ENCODE measurements at regions not wholly inside any gene's neighbourhood (a gene's known extent, or its start where the extent isn't known, plus 50 kb on each side); places are given as distances from the start of the nearest gene placed in this dataset.
"Not testable (repeated sequence)": the region's sequence is repeated elsewhere in the genome, so short reads cannot be mapped to it uniquely, and the experiment has no call there.

GRCh38 chr1:96521994-96522760 lies 199.4 kb upstream of the PTBP2 start:
- DNase-seq: no peak

GRCh38 chr1:96522927-96523326 lies 198.7 kb upstream of the PTBP2 start:
- no peak for DNase-seq

GRCh38 chr1:96524100-96524499 lies 197.5 kb upstream of the PTBP2 start:
- DNase-seq: no peak

GRCh38 chr1:96525657-96526557 lies 195.7 kb upstream of the PTBP2 start:
- DNase-seq: no peak

- not testable (repeated sequence) for DNase-seq
Measured at GRCh38 chr1:96528672-96529071, 192.9 kb upstream of the PTBP2 start.

GRCh38 chr1:96533820-96534219 lies 187.8 kb upstream of the PTBP2 start:
- DNase-seq: no peak

GRCh38 chr1:96536581-96536980 lies 185.0 kb upstream of the PTBP2 start:
- no peak for DNase-seq

- DNase-seq: no peak
Measured at GRCh38 chr1:96538111-96538641, 183.4 kb upstream of the PTBP2 start.

- DNase-seq: no peak
Measured at GRCh38 chr1:96538883-96539282, 182.7 kb upstream of the PTBP2 start.

- no peak for DNase-seq
Measured at GRCh38 chr1:96541491-96541890, 180.1 kb upstream of the PTBP2 start.

GRCh38 chr1:96544051-96544830 lies 177.3 kb upstream of the PTBP2 start:
- DNase-seq: no peak

GRCh38 chr1:96544831-96545221 lies 176.8 kb upstream of the PTBP2 start:
- no peak for DNase-seq

GRCh38 chr1:96545935-96546656 lies 175.5 kb upstream of the PTBP2 start:
- no peak for DNase-seq

- DNase-seq: no peak
Measured at GRCh38 chr1:96550061-96550460, 171.5 kb upstream of the PTBP2 start.

- DNase-seq: no peak
Measured at GRCh38 chr1:96552451-96552850, 169.1 kb upstream of the PTBP2 start.

- DNase-seq: no peak
Measured at GRCh38 chr1:96553811-96554210, 167.8 kb upstream of the PTBP2 start.

GRCh38 chr1:96554364-96554763 lies 167.2 kb upstream of the PTBP2 start:
- no peak for DNase-seq

- no peak for DNase-seq
Measured at GRCh38 chr1:96557336-96557735, 164.2 kb upstream of the PTBP2 start.

- no peak for DNase-seq
Measured at GRCh38 chr1:96558635-96559034, 162.9 kb upstream of the PTBP2 start.

GRCh38 chr1:96559181-96559580 lies 162.4 kb upstream of the PTBP2 start:
- no peak for DNase-seq

- DNase-seq: no peak
Measured at GRCh38 chr1:96559707-96560596, 161.6 kb upstream of the PTBP2 start.

Data from activated CD4-positive, alpha-beta T cell treated with anti-CD3 and anti-CD28 coated beads, Interleukin-10, Interleukin-2, amounts not matched to agents 100 ng/mL and 50 ng/mL, durations not matched to agents 16 hours and 8 hours (primary cell).